K562 (cell line): ENCODE measurements at regions not wholly inside any gene's neighbourhood (a gene's known extent, or its start where the extent isn't known, plus 50 kb on each side); places are given as distances from the start of the nearest gene placed in this dataset.

ENCODE experiments used
- ATAC-seq: fragments of 200-7000 bp; cut with Tn5 transposase; 3 replicates; pipeline ENCODE4 v1.9.1; 2020; ENCODE audit warnings: moderate library complexity
- BruUV-seq: library from RNA; stranded (reverse); fragments of 400-500 nt; replicated peaks from 2 replicates; lab custom pipeline; 2021; lab: Mats Ljungman, UMichigan
- CTCF ChIA-PET: fragments of 300-600 bp; formaldehyde crosslinking; extraction: SDS; loops from one replicate; lab custom pipeline; 2021; ENCODE audit warnings: low intra/inter-chr PET ratio; lab: Yijun Ruan, JAX
- POLR2A ChIA-PET: fragments of 300-600, 350-650 bp; sonication (Branson Sonifier 250); formaldehyde crosslinking; extraction: SDS; loops from one replicate; lab custom pipeline; 2021; ENCODE audit warnings: antibody characterized with exemption, inconsistent platforms; lab: Yijun Ruan, JAX
- DNase-seq, 4 experiments: peaks; one replicate each; pipeline versions ENCODE4 v3.0.0 to v3.0.0-alpha.2; 2011 to 2018; ENCODE audit warnings: low spot score in 3 of 4, mixed read lengths in 3 of 4; ENCODE audit errors: extremely low read depth in 1 of 4
- FAIRE-seq: peaks from 2 replicates; lab custom pipeline; 2011; peaks lifted over from hg19 to GRCh38; lab: Jason Lieb, UNC
- H2AFZ ChIP-seq: 2 replicates; pipeline ENCODE4 v1.6.0; 2011; ENCODE audit warnings: low read depth, low read length, control low read depth, inconsistent platforms
- H3K27ac ChIP-seq: fragments of 200-600 bp; 3 replicates; pipeline ENCODE4 v1.8.0; 2011; ENCODE audit warnings: low read depth, mild to moderate bottlenecking, control low read depth, inconsistent platforms, low read length, moderate library complexity, mixed read lengths; ENCODE audit errors: extremely low read depth
- H3K27me3 ChIP-seq, 2 experiments: fragments of 300-600 bp in 1 of 2; 2 replicates in 1 of 2; 3 replicates in 1 of 2; pipeline versions ENCODE4 v1.6.0 to v1.8.0; 2011; ENCODE audit warnings: inconsistent platforms in 2 of 2, low read length in 2 of 2, mild to moderate bottlenecking in 1 of 2, mixed read lengths in 1 of 2, moderate library complexity in 1 of 2; ENCODE audit not compliant: control insufficient read depth in 2 of 2, insufficient read depth in 2 of 2
- H3K36me3 ChIP-seq: fragments of 300-600 bp; 3 replicates; pipeline ENCODE4 v1.8.0; 2011; ENCODE audit warnings: mild to moderate bottlenecking, low read length, inconsistent platforms; ENCODE audit not compliant: control insufficient read depth, insufficient read depth
- H3K4me1 ChIP-seq, 2 experiments: fragments of 200-600 bp in 1 of 2; replicated peaks in 1 of 2; 2 replicates in 1 of 2; 3 replicates in 1 of 2; pipeline versions ENCODE4 v1.5.1 to v1.8.0; 2011; ENCODE audit warnings: inconsistent platforms in 2 of 2, low read length in 2 of 2, mild to moderate bottlenecking in 1 of 2, mixed read lengths in 1 of 2, moderate library complexity in 1 of 2; ENCODE audit not compliant: control insufficient read depth in 2 of 2, insufficient read depth in 2 of 2
- H3K4me2 ChIP-seq: 2 replicates; pipeline ENCODE4 v1.6.1; 2011; ENCODE audit warnings: low read length, control low read depth, inconsistent platforms, mixed read lengths; ENCODE audit not compliant: insufficient read depth
- H3K4me3 ChIP-seq: fragments of 200-600 bp; sonication (generic), shearing (Covaris generic); 2 replicates; pipeline ENCODE4 v1.5.1; 2016; ENCODE audit warnings: control low read depth, inconsistent platforms
- H3K79me2 ChIP-seq: fragments of 200-600 bp; 3 replicates; pipeline ENCODE4 v1.8.0; 2011; ENCODE audit warnings: low read length, inconsistent platforms; ENCODE audit not compliant: control insufficient read depth, insufficient read depth
- H3K9ac ChIP-seq, 2 experiments: 2 replicates each; pipeline versions ENCODE4 v1.6.0 to v1.6.1; 2011; ENCODE audit warnings: low read depth in 2 of 2, low read length in 2 of 2, control low read depth in 1 of 2, inconsistent platforms in 1 of 2, mild to moderate bottlenecking in 1 of 2, mixed read lengths in 1 of 2; ENCODE audit not compliant: insufficient read depth in 1 of 2
- H3K9me1 ChIP-seq: one replicate; pipeline ENCODE4 v1.6.0; 2011; ENCODE audit warnings: inconsistent platforms, mild to moderate bottlenecking, low read length, moderate library complexity; ENCODE audit not compliant: control insufficient read depth, insufficient read depth
- H3K9me3 ChIP-seq: replicated peaks from 2 replicates; pipeline ENCODE4 v1.5.1; 2011; ENCODE audit warnings: low read depth, low read length, inconsistent platforms; ENCODE audit not compliant: control insufficient read depth, insufficient read depth
- H4K20me1 ChIP-seq: replicated peaks from 2 replicates; pipeline ENCODE4 v1.6.1; 2011; ENCODE audit warnings: low read length, inconsistent platforms, mixed read lengths; ENCODE audit not compliant: control insufficient read depth, insufficient read depth
- ATF3 ChIP-seq, 2 experiments: fragments of 450-650 bp in 1 of 2; sonication (generic) in 1 of 2; formaldehyde crosslinking in 1 of 2; IDR thresholded peaks in 1 of 2; conservative IDR thresholded peaks in 1 of 2; 2 replicates each; pipeline versions ENCODE4 v1.6.1 to v1.8.1; 2016 to 2023; ENCODE audit warnings: mild to moderate bottlenecking in 2 of 2, moderate library complexity in 2 of 2, inconsistent platforms in 1 of 2, missing genetic modification reagents in 1 of 2
- ATF4 ChIP-seq: fragments of 450-650 bp; formaldehyde crosslinking; IDR thresholded peaks from 2 replicates; pipeline ENCODE4 v1.4.0; 2022; ENCODE audit warnings: mild to moderate bottlenecking, moderate library complexity
- BCL6 ChIP-seq: fragments of 250-450 bp; sonication (Bioruptor Pico); IDR thresholded peaks from 2 replicates; pipeline ENCODE4 v1.4.0; 2020
- CEBPG ChIP-seq, 3 experiments: fragments of 200-800 bp in 1 of 3; sonication (Bioruptor generic) in 1 of 3; sonication (generic) in 1 of 3; formaldehyde crosslinking in 1 of 3; IDR thresholded peaks in 2 of 3; conservative IDR thresholded peaks in 1 of 3; 2 replicates each; pipeline versions ENCODE4 v1.6.1 to v1.8.0; 2016 to 2022; ENCODE audit warnings: missing compliant biosample characterization in 2 of 3, missing genetic modification characterization in 2 of 3, mild to moderate bottlenecking in 1 of 3, missing genetic modification reagents in 1 of 3
- CREB5 ChIP-seq: fragments of 250-450 bp; sonication (Bioruptor Pico); IDR thresholded peaks from 2 replicates; pipeline ENCODE4 v1.5.0; 2020; ENCODE audit warnings: mild to moderate bottlenecking
- FOXJ2 ChIP-seq: fragments of 200-800 bp; sonication (Bioruptor generic); IDR thresholded peaks from 2 replicates; pipeline ENCODE4 v1.6.1; 2016; ENCODE audit warnings: missing genetic modification characterization, missing compliant biosample characterization
- JUN ChIP-seq, 2 experiments: sonication (generic) in 1 of 2; formaldehyde crosslinking in 1 of 2; IDR thresholded peaks; 2 replicates each; pipeline versions ENCODE4 v1.6.1 to v1.8.0; 2012 to 2022; ENCODE audit warnings: borderline replicate concordance in 2 of 2, mild to moderate bottlenecking in 2 of 2, improper control_type of control experiment in 1 of 2, low read depth in 1 of 2, low read length in 1 of 2, missing genetic modification reagents in 1 of 2
- LARP7 ChIP-seq: fragments of 450-650 bp; IDR thresholded peaks from 2 replicates; pipeline ENCODE4 v1.6.1; 2016
- MTA2 ChIP-seq: fragments of 450-650 bp; IDR thresholded peaks from 2 replicates; pipeline ENCODE4 v1.6.1; 2016; ENCODE audit warnings: low read depth
- PKNOX1 ChIP-seq: fragments of 450-650 bp; IDR thresholded peaks from 2 replicates; pipeline ENCODE4 v1.6.1; 2016
- PYGO2 ChIP-seq: fragments of 450-650 bp; IDR thresholded peaks from 2 replicates; pipeline ENCODE4 v1.6.1; 2016; ENCODE audit warnings: mild to moderate bottlenecking, missing genetic modification characterization, moderate library complexity, missing compliant biosample characterization
- RBM25 ChIP-seq: fragments of 200-400 bp; formaldehyde crosslinking; IDR thresholded peaks from 2 replicates; pipeline ENCODE4 v1.6.1; 2018; ENCODE audit warnings: low read length, low read depth, moderate library complexity; ENCODE audit not compliant: severe bottlenecking
- SMARCB1 ChIP-seq: IDR thresholded peaks from 2 replicates; pipeline ENCODE4 v1.6.1; 2011; ENCODE audit warnings: improper control_type of control experiment, low read depth; ENCODE audit not compliant: insufficient read length
- SOX6 ChIP-seq: fragments of 450-650 bp; IDR thresholded peaks from 2 replicates; pipeline ENCODE4 v1.6.1; 2014; ENCODE audit warnings: mild to moderate bottlenecking
- SREBF1 ChIP-seq: fragments of 150-350 bp; IDR thresholded peaks from 2 replicates; pipeline ENCODE4 v1.6.1; 2014; ENCODE audit warnings: antibody characterized with exemption, low read depth, low read length, borderline replicate concordance
- ZNF174 ChIP-seq: fragments of 250-450 bp; sonication (Bioruptor Pico); IDR thresholded peaks from 2 replicates; pipeline ENCODE4 v1.4.0; 2020; ENCODE audit warnings: mild to moderate bottlenecking
- ZNF384 ChIP-seq: IDR thresholded peaks from 2 replicates; pipeline ENCODE4 v1.6.1; 2012; ENCODE audit warnings: low read depth, low read length, improper control_type of control experiment
- ZNF408 ChIP-seq: fragments of 250-450 bp; sonication (Bioruptor Pico); IDR thresholded peaks from 2 replicates; pipeline ENCODE4 v1.4.0; 2020; ENCODE audit warnings: low read depth, mild to moderate bottlenecking, moderate library complexity
- ZNF75A ChIP-seq: fragments of 450-650 bp; formaldehyde crosslinking; IDR thresholded peaks from 2 replicates; pipeline ENCODE4 v1.4.0; 2020; ENCODE audit warnings: mild to moderate bottlenecking
- WGBS: fragments of 100-300 bp; shearing (Covaris generic); methylation state at CpG from one replicate; pipeline ENCODE4 v1.1.6; 2016; ENCODE audit warnings: low coverage, mixed read lengths; ENCODE audit not compliant: insufficient coverage; ENCODE audit errors: missing lambda C conversion rate; 5-methylcytosine and 5-hydroxymethylcytosine counted together
- in situ Hi-C: fragments of 300-500 bp; cut with MboI; formaldehyde crosslinking; loops from 4 replicates; pipeline ENCODE4 v1.15.0; 2018; ENCODE audit warnings: inconsistent platforms, mixed read lengths
- intact Hi-C: fragments of 100-400 bp; cut with micrococcal nuclease; formaldehyde crosslinking; loops from 2 replicates; pipeline ENCODE4 v1.14.2; 2022

- FAIRE-seq, result no peak
- BruUV-seq, result no TSS peak
Measured at GRCh38 chr3:102230057-102230456, 204.8 kb upstream of the ZPLD1 start.

More at GRCh38 chr3:102230057-102230456, 204.8 kb upstream of the ZPLD1 start:
- ChIA-PET POLR2A (no interaction called here), CTCF (no interaction called here)
- Histone ChIP-seq H3K36me3 (no peaks in the 10 kb centered on the region), H3K9ac (no peak overlapping the region), H2AFZ (no peak overlapping the region), H3K4me2 (no peak overlapping the region), H4K20me1 (no peaks in the 10 kb centered on the region), H3K9me3 (no peaks in the 10 kb centered on the region), H3K27ac (no peak overlapping the region), H3K4me1 (no peaks in the 10 kb centered on the region; a peak in 1 of 5 replicates), H3K27me3 (no peaks in the 10 kb centered on the region), H3K4me3 (no peak overlapping the region), H3K9me1 (no peaks in the 10 kb centered on the region), H3K79me2 (no peaks in the 10 kb centered on the region)
- ATAC-seq (peak; percentile 62; the same call in 1 of the 3 replicates), DNase-seq (no peak)
- in situ Hi-C loops, result no loop called here
- WGBS, result 17% methylated on average over 2 of the region's 2 CpGs
- intact Hi-C loops, result no loop called here
- TF ChIP-seq SREBF1 (0 out of 2 replicates have a peak, but pooled peaks have one; percentile 47), PKNOX1 (peak; percentile 83), MTA2 (no peak), BCL6 (CRISPR knock-in tag) (no peak), CREB5 (CRISPR knock-in tag) (no peak), ZNF174 (CRISPR knock-in tag) (no peak), ATF4 (CRISPR knock-in tag) (peak; percentile 81), ATF3 (IDR thresholded peaks at IDR 0.05) (peak; percentile 34; the same call in 1 of the 2 replicates), ATF3 (CRISPR knock-in tag; conservative IDR thresholded peaks at IDR 0.05) (no peak), ZNF75A (CRISPR knock-in tag) (no peak), LARP7 (no peak), ZNF408 (no peak), CEBPG (CRISPR knock-in tag; IDR thresholded peaks at IDR 0.05) (peak; percentile 16; the same call in 1 of the 2 replicates), CEBPG (tag; conservative IDR thresholded peaks at IDR 0.05 in 1 of 2, IDR thresholded peaks at IDR 0.05 in 1 of 2) (peak; percentile 67 to 76; a peak in 3 of 4 replicates), RBM25 (no peak), PYGO2 (no peak), SMARCB1 (no peak), SOX6 (no peak), ZNF384 (peak; percentile 23; the same call in 1 of the 2 replicates), JUN (IDR thresholded peaks at IDR 0.05; ENCODE audit: borderline replicate concordance, low read depth, low read length) (no peak), JUN (CRISPR knock-in tag; IDR thresholded peaks at IDR 0.05; ENCODE audit: borderline replicate concordance) (no peak), FOXJ2 (tag) (no peak)
